ENCODE measurements at regions not wholly inside any gene's neighbourhood (a gene's known extent, or its start where the extent isn't known, plus 50 kb on each side); places are given as distances from the start of the nearest gene placed in this dataset.
A peak's percentile ranks its signal among the peaks of the same experiment; 100 is the strongest.

DNA sequence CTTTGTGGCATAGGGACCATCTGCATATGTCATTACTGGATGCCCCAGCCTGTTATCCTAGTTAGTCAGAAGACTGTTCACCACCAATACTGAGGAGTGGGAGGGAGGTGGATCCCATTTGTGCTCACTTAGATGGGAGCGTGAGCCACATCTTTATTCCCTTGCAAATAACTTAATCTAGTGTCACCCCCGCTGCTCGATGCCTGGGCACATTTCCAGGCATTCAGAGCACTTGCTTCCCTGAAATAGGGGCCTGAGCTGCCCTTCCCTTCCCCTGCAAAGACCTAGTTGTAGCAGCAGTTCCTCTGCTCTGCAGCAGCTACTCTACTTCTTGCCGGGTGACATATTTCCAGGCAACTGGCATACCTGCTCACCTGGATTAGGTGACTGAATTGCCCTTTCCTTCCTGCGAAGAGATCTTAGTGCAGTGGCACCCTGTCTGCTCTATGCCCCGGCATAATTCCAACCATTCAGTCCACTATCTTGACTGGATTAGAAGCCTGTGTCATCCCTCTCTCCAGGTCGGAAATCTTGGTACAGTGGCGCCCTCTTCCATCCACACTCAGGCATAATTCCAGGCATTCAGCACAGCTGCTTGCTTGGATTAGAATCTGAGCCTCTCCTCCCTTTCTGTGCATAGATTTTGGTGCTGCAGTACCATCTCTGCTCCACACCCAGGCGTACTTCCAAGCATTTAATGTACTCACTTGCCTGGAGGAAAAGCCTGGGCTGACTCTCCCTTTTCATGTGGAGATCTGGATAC is 1389.1 kb upstream of the TMEFF2 start:
- peak; percentile 23 for DNase-seq

GRCh38 chr2:193581807-193582206 is 1387.1 kb upstream of the TMEFF2 start:
- no peak for DNase-seq

GRCh38 chr2:193580176-193580950 is 1385.6 kb upstream of the TMEFF2 start:
- no peak for DNase-seq

DNA sequence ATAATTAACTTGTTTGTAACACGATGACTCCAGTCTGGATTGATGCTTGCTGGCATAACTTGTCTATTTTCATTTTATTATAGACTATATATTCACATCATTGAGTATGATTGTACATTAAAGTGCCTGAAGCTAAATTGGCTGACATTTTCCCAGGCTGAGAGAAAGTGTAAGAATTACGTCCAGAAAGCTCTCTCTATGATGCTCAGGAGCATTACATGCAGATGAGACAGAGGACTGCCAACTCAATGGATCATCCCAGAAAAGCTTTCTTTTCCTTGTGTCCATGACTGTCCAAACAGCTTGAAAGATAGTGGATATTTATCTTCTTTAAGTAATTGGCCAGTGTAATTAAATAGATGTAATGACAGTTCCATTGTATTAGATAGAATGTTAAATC is 1372.2 kb upstream of the TMEFF2 start:
- no peak for DNase-seq

- DNase-seq: no peak
Measured at GRCh38 chr2:193566276-193566675, 1371.5 kb upstream of the TMEFF2 start.

- DNase-seq: no peak
Measured at GRCh38 chr2:193562031-193562430, 1367.3 kb upstream of the TMEFF2 start.

- DNase-seq: no peak
Measured at GRCh38 chr2:193561054-193561453, 1366.3 kb upstream of the TMEFF2 start.

GRCh38 chr2:193556766-193557470 is 1362.2 kb upstream of the TMEFF2 start:
- no peak for DNase-seq

- DNase-seq: no peak
Measured at GRCh38 chr2:193549661-193550060, 1354.9 kb upstream of the TMEFF2 start.

- DNase-seq: no peak
Measured at GRCh38 chr2:193542762-193543161, 1348.0 kb upstream of the TMEFF2 start.

- DNase-seq: no peak
Measured at GRCh38 chr2:193539188-193539587, 1344.5 kb upstream of the TMEFF2 start.

DNA sequence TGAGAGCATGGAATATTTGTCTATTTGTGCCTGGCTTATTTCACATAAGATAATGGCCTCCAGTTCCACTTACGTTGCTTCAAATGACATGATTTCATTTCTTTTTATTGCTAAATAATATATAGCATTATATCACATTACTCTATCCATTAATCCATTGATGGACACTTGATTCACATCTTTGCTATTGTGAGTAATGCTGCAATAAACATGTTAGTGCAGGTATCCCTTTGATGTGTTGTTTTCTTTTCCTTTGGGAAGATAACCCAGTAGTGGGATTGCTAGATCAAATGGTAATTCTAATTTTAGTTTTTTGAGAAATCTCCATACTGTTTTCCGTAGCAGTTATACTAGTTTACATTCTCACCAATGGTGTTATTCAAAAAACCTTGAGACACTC is 1343.3 kb upstream of the TMEFF2 start:
- DNase-seq: no peak

DNA sequence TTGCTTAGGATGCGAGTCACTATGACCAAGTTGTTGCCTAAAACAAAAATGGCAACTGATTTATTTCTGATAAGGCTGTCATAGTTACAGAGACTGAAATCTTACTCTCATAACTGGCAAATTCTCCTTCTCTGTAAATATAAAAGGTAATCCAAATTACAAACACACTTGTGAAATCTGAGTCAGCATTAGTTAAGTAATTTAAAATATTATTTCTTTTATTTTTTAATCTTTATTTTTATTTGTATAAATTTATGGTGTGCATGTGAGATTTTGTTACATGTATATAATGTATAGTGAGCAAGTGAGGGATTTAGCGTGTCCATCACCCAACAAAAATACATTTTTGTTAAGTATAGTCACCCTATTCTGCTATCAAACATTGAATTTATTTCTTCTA is 1342.8 kb upstream of the TMEFF2 start:
- no peak for DNase-seq

DNA sequence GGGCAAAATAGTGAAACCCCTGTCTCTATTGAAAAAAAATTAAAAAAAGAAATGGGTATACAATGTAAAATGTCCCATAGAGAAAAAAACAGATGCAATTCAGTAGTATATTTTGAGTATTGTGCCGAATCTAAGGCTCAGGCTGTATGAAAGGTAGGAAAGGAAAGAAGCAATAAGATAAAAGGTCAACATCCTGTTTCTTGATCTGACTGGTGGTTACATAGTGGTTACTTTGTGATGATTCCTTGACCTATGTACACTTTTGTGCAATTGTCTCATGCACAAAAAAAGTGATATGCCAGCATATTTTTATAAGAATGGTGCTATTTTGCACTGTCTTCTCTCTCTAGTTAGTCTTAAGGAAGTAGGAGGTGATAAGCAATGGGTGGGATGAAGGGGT is 1333.7 kb upstream of the TMEFF2 start:
- no peak for DNase-seq

DNA sequence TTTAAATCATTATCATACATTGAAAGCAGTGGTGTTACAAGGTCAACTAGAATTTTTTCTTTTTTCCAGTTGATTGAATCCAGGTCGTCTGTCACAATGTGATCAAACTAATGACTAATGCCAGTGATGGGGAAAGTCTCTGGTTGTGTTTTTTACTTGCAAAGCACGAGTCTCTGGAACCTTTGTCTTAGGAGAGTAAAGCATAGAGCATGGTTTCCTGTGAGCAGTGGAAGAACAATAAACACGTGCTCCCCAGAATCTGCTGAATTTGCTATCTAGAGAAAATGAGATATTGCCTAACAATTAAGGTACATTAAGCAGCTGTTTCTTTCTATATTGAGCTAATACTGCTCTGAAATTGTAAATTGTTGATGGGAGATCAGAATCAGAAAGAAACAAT is 1332.4 kb upstream of the TMEFF2 start:
- DNase-seq: no peak

- DNase-seq: no peak
Measured at GRCh38 chr2:193523662-193524061, 1328.9 kb upstream of the TMEFF2 start.

GRCh38 chr2:193521523-193521922 is 1326.8 kb upstream of the TMEFF2 start:
- no peak for DNase-seq

- no peak for DNase-seq
Measured at GRCh38 chr2:193520709-193521458, 1326.2 kb upstream of the TMEFF2 start.

DNA sequence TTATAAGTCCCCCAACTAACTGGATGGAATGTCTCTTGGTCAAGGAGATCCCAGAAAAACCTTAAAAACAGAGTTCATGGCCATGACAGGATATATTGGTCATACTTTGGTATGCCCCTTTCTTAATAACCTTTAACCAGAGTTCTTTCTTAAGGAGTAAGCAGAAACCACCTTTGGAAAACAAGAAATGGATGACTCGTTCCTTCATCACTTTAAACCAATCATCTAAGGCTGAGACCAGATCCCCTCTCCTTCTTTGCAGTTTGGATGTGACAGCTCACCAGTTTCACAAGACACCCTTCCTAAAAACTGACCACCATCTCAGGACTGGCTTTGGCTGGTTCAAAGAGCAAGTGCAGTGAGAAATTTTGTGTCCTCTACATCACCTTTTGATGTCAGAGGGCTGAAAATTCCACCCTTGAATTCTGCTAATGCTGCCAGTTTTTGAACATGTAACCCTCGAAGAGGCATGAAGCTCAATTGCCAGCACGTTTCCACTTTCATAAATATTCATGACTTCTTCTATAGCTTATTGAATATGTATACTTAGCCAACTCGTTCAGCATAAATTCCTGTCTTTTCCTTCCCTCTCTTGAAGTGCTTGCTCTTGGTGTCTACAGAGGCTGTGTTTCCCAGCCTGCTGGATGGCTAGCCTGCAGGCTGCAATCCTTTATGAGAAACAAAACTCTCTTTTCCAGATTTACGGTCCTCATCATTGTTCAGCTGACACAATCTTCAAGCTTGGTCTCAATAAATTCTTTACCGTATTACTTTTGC is 1323.5 kb upstream of the TMEFF2 start:
- no peak for DNase-seq

- DNase-seq: no peak
Measured at GRCh38 chr2:193517615-193518014, 1322.9 kb upstream of the TMEFF2 start.

- DNase-seq: no peak
Measured at GRCh38 chr2:193506035-193506434, 1311.3 kb upstream of the TMEFF2 start.

DNA sequence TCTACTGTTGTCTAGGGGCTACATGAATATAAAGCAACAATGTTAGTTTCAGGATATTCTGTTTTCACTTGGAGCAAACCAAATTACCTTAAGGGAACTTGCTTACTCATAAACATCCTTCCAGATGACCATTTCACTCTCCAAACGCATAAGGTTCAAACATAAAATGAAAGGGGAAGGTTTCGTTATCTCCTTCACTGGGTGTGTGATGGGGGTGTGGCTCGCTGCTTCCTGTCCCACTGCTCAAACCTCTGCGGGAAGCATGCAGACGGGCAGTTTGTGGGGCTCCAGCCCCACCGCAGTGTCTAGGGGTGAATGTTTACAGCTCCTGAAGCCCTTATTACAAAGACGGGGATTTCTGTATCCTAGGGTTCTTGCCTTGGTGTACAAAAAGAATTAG is 1310.9 kb upstream of the TMEFF2 start:
- no peak for DNase-seq
